ENCODE measurements at regions not wholly inside any gene's neighbourhood (a gene's known extent, or its start where the extent isn't known, plus 50 kb on each side); places are given as distances from the start of the nearest gene placed in this dataset.

DNA sequence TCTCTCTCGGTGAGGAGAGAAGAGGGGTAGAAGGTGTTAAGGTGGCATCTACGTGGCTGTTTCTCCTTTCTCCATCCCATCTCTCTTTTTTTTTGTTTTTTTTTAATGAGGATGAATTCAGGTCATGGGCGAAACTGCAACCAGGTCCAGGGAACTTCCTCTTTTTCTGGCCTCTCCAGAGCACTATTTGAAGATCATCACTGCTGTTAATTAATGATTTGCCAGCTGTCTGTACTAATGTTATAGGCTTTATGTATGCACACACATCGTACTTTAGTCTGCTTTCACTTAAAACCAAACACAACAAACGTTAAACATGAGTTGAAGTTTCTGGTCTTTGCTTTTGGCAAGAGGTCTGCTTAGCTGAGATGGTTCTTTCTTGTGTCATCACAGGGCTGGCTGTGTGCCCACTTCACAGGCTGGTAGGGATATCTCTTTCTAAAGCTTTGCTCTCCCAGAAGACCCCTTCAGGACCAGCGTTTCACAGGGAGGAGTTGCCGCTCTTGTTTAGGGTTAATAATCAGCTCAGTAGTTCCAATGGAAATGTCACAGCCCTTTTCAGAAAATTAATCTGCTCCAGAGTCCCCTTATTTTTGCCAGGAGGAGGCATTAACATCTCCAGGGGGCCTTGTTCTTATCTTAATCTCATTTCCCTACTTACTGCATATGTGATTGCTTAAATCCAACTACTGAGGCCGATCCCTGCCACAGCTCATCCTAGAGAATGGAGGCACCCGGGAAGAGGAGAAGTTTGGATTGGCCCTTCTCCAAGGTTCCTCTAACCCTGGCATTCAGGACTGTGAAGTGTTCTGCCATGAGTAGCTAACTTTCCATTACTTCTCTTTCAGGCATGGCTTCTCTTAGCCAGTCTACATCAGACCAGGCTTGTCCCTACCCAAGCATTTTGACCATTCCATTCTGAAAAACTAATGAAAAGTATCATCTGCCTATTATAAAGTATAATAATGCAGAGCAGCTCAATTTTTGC lies 273.9 kb upstream of the NFE2L3 start:
- DNase-seq: no peak

DNA sequence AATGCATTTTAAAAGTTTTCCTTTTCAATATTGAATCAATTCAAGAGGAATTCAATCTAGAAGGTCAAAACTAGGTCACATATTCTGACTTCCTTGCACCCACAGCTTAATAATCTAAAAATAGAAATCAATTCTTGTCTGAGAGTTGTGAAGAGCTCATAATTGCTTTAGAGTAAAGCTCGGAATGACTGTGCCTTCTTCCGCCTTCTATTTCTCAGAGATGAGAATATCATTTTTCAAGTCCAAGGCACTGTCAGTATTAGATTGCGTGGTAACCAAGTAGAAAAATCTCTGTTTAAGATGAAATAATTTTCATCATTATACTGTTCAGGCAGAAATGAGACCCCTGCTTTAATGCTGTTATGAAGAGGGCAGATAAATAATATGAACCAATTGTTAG lies 272.2 kb upstream of the NFE2L3 start:
- DNase-seq: no peak

DNA sequence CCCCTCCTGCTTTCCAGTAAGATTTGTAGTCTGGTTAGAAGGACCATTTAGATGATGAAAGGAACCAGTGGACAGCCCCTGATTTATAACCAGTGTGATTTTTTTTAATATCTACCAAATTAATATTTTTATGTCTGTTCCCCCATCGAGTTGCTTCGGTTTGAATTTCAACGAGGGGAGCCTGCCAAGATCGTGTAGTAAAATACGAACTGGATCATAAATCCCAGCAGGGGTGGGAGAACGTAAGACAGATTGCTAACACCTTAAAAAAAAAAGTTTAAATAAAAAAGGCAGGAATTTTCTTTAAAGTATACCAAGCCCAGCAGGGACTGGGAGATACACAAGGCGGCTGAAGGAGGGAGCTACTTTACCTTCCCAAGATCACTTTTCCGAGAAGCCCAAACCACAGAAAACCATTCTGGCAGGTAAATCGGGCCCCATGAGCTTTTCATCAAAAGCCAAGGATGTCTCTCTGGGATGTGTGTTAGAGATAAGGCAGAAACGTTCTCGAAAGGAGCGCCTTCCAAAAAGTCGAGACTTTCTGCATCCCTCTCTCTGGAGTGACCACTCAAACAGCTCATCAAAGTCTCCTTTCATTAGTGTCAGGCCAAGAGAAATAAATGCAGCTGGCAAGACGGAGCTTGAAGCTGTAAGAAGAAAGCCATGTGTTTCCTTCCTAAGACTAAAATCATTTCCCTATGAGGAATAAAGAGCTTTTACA lies 270.5 kb upstream of the NFE2L3 start:
- no peak for DNase-seq

DNA sequence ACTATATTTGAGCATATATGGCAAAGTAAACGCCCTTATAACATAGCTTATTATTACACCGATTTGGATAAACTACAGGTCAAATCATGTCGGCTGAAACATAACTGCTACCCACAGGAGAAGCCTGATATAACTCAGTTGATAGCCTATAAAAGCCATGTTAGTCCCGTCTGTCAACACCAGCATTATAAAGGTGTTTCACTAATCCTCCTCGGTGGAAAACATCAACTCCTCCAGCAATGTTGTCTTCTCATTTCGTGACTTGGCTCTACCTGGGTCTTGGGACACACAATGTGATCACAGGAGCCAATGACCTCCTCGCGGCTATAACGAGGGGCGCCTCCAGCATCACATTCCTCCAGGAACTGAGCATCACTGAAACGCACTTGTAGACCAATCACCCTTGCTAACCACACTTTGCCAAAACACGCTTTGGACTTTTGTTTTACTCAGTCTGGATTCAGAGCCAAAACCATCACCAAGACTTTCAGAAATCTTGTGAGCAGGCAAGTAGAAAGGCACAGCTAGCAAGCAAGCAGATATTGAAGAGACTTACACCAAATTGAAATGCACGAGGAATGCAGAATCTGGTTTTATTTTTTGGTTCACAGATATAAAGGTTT lies 269.7 kb upstream of the NFE2L3 start:
- DNase-seq: no peak

DNA sequence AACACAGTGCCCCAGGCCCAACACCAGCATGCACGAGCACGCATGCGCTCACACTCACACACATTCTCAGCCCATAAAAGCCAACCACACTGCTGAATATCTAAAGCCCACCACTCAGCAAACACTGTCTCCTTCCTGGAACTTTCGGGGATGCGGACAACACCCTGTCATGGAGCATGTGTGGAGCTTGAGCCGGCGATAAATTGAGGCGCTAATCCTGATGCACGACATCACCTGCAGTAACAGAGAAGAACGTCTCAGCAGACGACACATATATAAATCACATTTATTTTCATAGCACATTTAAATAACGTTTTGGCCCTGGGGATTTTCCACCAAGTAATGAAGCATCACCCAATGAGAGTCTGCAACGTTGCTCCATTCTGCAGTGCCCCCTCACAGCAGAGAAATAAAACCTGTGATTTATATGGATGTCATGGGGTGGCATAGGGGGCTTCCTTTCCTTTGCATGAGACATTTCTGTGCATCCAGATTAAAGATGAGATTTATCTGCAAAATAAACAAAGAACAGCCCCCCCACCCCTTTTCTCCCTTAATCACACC lies 267.7 kb upstream of the NFE2L3 start:
- DNase-seq: no peak

DNA sequence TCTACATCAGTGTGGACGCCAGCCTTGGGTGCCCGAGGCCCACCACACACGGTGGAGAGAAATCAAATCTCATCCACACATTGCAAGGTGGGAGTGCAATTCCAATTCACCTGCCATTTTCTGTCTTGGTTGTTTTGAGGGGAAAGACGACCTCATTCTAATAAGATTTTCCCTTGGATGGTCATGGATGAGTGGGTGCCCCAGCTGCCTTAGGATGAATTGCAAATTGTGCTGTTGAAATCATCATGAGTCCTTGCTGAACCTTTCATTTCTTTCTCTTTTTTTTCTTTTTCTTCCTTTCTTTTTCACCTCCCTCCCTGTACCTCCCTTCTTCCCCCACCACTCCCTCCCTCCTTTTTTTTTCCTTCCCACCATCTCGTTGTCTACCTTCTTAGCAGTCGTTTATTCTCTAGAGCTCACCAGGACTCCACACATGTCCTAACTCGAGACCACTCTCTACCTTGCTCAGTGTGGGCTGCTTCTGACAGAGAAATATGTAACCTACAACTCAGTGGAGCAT lies 266.9 kb upstream of the NFE2L3 start:
- no peak for DNase-seq

DNA sequence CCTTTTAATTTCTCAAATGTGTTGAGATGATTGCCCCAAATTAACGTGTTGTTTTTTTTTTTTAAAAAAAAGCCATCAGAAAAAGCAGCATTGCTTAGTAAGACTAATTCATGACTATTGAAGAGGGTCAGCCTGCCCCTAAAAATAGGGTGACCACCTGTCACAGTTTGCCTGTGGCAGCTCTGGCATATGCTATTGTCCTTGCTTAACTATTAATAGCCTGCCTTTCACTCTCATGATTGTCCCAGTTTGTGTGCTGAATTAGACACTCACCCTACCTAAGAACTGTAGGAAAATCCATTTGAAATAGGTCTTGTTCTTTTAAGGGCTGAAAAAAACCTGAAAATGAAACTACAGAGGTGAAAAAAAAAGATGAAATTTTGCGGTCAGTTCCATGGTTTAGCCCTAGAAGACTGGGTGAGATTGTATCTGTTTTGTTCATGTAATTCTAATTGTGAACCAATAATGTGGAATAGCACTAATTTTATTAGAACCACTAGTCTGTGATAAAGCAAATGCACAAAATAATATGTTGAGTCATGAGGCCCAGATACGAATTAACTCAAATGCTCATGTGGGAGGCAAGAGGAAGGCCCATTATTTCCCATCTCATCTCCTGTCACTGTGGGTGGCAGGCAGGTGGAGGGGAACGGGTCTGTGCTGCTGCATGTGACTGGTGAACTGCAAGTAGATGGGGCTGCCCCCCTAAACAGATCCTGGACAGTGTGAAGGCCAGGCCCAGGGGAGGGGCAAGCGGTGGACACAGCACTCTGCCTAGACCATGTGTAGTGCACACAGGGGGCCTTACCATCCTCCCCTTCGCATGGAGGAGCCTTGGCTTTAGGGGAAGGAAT lies 265.4 kb upstream of the NFE2L3 start:
- DNase-seq: no peak

DNA sequence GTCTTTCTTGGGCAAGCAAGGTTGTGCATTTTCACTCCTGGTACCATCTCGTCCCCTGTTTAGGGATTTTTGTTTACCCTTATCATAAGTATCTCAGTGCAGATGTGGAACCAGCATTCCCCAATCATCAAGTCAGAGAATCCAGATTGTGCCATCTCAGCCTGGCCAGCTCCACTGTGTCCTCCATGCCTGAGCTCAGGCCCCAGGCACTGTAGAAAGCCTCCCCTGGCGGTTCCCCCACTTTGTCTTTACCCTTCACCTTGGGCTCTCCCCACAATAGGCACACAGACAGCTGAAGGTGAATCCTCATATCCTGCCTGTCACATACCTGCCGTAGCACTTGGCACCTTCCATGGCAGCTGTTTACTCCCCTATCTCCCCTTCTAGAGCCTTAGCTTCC lies 264.7 kb upstream of the NFE2L3 start:
- DNase-seq: no peak

DNA sequence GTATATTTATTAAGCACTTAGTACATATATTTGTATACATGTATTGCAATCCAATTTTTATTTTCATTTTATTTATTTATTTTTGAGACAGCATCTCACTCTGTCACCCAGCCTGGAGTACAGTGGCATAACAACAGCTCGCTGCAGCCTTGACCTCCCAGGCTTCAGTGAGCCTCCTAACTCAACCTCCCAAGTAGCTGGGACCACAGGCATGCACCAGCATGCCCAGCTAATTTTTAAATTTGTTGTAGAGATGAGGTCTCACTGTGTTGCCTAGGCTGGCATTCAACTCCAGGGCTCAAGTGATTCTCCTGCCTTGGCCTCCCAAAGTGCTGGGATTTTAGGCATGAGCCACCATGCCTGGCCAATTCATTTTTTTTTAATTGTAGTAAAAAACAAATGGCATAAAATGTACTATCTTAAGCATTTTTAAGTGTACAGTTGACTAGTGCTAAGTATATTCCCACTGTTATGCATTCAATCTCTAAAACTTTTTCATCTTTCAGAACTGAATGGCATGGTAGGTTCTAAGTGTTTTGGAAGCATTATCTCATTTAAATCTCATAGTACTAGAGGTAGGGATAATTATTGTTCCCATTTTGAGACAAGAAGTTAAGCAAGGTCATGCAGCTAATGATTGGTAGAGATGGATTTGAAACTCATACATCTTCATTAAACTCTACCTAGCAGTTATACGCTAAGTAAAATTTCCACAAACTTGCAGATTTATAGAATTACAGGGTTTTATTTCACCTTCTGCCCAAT lies 264.0 kb upstream of the NFE2L3 start:
- DNase-seq: no peak

DNA sequence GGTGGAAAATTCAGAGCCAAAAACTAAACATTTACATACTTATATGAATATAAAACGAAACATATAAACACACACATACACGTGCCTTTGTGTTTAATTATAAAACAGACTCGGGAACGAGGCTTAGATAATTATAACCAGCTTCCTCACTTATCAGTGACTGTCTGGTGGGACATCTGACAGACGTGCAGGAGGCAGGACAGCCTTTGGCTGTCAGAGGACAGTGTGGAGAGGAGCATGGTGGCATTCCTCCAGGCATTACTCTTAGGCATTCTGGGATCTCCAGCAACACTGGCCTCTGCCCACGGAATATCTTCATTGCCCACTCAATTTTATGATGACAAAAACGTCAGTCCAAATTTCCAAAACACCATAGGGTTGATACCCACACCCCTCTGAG lies 262.2 kb upstream of the NFE2L3 start:
- no peak for DNase-seq

DNA sequence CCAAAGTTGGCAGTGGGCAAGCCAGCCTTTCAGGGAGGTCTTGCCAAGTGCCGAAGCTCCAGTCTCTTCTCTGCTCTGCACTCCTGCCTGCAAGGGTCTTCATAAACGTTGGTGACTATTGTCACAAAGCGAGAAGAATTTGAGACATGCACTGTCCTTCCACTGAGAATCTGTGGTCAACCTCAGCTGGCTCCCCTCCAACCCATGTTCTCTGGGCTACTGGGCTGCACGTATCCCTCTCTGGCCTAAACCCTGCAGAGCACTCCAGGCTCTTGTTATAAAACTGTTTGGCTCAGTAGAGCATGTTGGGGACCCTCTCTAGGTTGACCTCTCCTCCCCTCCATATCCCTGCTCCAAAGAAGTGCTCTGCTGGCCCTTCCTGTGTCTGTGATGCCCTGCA lies 260.4 kb upstream of the NFE2L3 start:
- DNase-seq: no peak

DNA sequence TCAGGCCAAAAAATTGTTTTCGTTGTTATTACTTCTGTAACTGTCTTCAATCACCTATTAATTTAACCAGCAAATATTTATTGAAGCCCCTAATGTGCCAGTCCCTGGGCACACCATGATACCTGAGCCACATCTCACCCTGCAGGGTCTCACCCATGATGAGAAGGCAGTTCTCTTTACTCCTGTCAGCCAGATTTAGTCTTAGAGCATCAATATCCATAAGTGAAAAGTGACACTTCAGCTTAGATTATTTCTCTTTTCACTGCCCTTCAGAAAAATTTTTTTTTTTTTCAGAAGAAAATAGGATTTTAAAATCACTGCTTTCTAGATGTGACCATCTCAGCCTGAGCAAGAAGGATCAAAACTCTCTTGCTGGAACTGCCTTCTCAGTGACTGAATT lies 258.6 kb upstream of the NFE2L3 start:
- no peak for DNase-seq

DNA sequence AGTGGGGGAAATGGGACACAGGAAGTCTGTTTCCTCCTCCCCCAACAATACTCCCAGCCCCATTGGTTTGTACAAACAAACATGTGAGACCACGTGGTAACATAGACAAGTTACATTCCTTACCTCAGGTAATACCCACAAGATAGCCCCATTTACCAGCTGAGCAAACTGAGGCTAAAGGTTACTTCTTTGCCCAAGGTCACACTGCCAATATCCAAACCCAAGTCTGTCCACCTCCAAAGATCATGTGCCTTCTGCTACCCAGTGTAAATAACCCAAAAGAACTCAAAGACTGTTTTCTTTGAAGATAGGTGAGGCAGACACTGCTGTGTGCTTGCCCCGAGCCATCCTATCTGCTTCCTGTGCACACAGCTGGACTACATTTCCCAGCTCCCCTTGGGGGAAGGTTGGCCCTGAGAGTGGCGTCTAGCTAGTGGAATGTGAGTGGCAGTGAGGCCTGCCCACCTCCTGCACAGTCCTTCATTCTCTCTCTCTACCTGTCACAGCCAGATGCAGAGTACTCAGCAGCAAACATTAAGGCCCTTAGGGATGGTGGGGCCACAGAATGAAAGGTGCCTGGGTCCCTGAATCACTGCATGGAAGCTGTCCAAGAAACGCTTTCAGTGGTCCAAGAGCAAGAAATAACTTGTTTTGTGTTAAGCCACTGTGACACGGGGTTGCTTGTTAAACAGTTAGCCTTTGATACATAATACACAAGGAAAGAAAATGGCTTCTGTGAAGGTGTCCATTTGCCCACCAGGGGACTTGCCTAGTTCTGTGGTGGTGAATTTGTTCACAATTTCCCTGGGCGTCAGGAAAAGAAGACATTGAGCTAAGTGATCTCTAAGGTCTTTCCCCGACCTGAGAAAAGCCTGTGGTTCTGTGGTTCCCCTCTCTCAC lies 257.7 kb upstream of the NFE2L3 start:
- no peak for DNase-seq

DNA sequence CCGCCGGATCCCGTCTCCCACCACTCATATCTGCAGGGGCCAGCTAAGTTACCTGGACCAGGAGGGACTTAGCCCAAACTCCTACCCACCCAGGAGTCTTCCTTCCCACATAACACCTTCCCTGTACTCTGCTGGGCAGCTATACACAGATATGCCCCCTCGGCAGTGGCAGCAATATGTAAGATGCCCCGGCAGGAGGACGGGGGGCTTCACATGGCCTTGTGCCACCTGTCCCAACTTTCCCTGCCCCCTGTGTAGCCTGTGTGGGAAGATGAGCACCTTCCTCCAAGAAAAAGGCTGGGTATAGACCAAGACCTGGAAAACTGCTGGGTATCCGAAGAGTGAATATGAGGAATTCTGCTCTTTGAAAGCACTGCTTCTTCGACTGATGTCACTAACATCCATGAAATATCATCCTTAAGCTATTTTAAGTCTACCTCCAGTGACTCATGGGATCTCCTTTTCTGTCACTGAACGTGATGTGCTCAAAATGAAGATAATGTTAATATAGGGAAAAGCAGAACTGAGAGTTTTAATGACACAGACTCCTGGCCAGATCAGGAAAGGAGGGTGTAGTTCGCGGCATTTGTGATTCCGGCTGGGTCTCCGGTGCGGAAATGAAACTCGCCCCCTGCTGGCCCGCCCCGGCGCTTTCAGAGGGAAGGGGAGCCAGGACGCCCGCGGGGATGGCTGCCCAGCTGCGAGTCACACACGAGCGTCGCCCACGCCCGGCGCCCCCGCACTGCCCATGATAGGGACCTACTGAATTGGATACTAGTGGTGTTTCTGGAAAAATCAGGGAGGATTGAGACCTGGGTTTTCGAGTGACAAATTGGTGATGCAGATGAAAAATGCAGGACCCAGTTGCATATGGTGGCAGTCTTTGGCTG lies 256.9 kb upstream of the NFE2L3 start:
- DNase-seq: peak; percentile 54 to 61

DNA sequence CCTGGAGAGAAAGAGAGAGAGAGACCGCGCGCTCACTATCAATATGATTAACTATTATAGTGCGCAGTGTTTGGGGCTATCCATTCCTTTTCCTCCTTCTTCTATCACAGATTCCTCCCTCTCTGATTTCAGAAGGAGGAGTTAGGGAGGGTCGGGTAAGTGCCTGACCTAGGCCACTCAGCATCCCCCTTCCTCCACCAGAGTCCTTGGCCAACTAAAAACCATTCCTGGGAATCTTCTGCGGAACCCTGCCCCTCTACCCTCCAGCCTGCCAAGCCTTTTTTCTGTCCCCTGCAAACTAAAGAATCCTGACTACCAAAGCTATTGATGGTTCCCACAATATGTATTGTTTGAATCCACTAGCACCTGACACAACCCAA lies 256.2 kb upstream of the NFE2L3 start:
- no peak for DNase-seq

DNA sequence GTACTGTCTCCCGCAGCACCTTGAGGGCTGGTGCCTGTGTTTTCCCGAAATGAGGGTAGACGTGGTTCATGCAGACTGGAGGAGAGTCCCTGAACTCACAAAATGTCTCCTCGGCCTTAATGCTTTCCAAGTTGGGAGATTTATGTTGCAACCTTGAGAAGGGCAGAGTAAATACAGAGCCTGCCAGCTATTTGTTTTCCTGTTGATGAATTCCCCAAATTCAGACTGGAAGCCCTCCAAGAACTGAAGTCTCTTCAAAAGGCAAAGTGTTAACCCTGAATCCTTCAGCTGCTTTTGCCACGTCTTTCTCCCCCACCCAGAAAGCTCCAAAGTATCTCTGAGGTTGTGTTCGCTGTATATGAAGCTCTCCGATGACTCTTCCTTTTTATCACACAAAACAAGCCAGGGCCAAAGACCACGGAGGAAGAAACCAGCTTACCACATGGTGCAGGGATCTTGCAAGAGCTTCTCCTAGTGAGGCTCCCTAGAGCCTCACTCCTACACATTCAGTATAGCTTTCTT lies 254.7 kb upstream of the NFE2L3 start:
- DNase-seq: no peak

DNA sequence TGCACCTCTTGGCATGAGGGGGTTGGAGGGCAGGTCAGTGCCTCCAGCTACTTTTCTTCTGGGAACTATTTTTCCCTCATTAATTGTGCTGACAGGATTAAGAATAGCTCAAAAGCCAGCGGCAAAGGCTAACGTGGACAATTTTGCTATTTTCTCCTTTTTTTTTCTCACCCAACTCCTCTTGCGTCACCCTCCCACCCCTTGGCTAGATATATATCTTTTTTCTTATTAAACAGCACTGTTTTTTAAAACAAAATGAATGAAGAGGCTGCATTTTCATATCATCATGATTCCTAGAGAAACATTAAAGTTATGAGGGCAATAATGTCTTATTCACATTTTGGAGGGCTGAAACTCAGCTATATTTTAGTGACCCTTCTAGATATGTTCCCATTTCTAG lies 251.8 kb upstream of the NFE2L3 start:
- no peak for DNase-seq

DNA sequence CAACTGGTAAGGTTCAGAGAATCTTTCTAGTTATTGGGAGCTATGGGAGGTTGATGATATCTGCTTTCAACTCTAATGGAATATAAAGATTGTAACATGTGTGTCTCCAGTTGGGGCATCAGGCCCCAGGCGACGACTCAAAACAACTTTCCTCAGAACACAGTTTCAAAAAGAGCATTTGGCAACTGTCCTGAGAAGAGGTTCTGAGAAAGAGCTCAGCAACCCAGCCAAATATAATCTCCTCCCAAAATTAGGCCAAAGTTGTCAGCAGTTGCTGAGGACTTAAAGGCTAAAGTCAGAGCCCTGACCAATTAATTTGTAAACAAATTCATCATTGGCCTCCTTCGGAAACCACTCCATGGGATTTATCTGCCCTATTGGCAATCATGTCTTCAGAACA lies 251.1 kb upstream of the NFE2L3 start:
- DNase-seq: no peak

DNA sequence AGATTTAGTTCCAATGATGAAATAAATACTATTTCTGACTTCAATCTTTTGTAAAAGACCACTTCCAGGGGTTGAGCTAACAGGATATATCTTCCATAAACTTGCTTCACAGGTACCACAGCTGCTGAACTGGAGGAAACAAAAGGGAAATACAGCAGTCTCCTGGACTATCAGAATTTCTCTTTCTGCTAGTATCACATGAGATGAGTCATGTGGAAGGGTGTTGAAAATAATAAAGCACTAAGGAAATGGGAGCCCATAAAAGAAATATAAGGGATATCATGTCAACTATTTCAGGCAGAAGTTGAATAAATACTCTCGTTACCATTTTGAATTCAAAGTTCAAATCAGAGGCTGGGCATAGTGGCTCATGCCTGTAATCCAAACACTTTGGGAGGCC lies 250.3 kb upstream of the NFE2L3 start:
- no peak for DNase-seq
